MCF 10A (cell line): ENCODE measurements at regions not wholly inside any gene's neighbourhood (a gene's known extent, or its start where the extent isn't known, plus 50 kb on each side); places are given as distances from the start of the nearest gene placed in this dataset.

Experiments
- BruUV-seq: library from RNA; stranded (reverse); fragments of 400-500 nt; replicated peaks from 2 replicates; lab custom pipeline; 2021; lab: Mats Ljungman, UMichigan
- CTCF ChIA-PET: fragments of 300-600 bp; sonication (Branson Sonifier 250); formaldehyde crosslinking; extraction: SDS; loops from one replicate; lab custom pipeline; 2021; ENCODE audit warnings: antibody characterized with exemption, inconsistent platforms; lab: Yijun Ruan, JAX
- POLR2A ChIA-PET: fragments of 300-600, 350-650 bp; sonication (Branson Sonifier 250); formaldehyde crosslinking; extraction: SDS; loops from one replicate; lab custom pipeline; 2020; ENCODE audit warnings: antibody characterized with exemption, inconsistent platforms; lab: Yijun Ruan, JAX
- DNase-seq: peaks from one replicate; pipeline ENCODE4 v3.0.0-alpha.2; 2018; ENCODE audit not compliant: unreplicated experiment
- H3K27ac Mint-ChIP-seq: one replicate; pipeline ENCODE4 v1.8.0; 2022; ENCODE audit warnings: mild to moderate bottlenecking, low read depth, mixed read lengths; ENCODE audit not compliant: unreplicated experiment
- H3K27me3 Mint-ChIP-seq: one replicate; pipeline ENCODE4 v1.8.0; 2022; ENCODE audit warnings: mixed read lengths; ENCODE audit not compliant: insufficient read depth, unreplicated experiment
- H3K36me3 Mint-ChIP-seq: one replicate; pipeline ENCODE4 v1.8.0; 2022; ENCODE audit warnings: mild to moderate bottlenecking, moderate library complexity, mixed read lengths; ENCODE audit not compliant: insufficient read depth, unreplicated experiment
- H3K4me1 Mint-ChIP-seq: one replicate; pipeline ENCODE4 v1.8.0; 2022; ENCODE audit warnings: mixed read lengths; ENCODE audit not compliant: insufficient read depth, unreplicated experiment
- H3K4me3 Mint-ChIP-seq: one replicate; pipeline ENCODE4 v1.8.0; 2022; ENCODE audit warnings: mild to moderate bottlenecking, moderate library complexity, mixed read lengths; ENCODE audit not compliant: unreplicated experiment
- H3K9me3 Mint-ChIP-seq: one replicate; pipeline ENCODE4 v1.8.0; 2022; ENCODE audit warnings: mixed read lengths; ENCODE audit not compliant: unreplicated experiment
- intact Hi-C: fragments of 100-400 bp; cut with micrococcal nuclease; formaldehyde crosslinking; loops from 2 replicates; pipeline ENCODE4 v1.14.1; 2022
- TF ChIP-seq, protein P1 (sequence below): fragments of 200-600 bp; IDR thresholded peaks from one replicate; pipeline ENCODE4 v1.8.0; 2022; ENCODE audit warnings: antibody characterized with exemption, mild to moderate bottlenecking; ENCODE audit not compliant: unreplicated experiment

GRCh38 chr1:96349896-96350295 lies 371.7 kb upstream of the PTBP2 start:
- no peak overlapping the region for H3K4me3 Mint-ChIP-seq
- no peaks in the 10 kb centered on the region for H3K4me1 Mint-ChIP-seq
- TF ChIP-seq, protein P1, sequence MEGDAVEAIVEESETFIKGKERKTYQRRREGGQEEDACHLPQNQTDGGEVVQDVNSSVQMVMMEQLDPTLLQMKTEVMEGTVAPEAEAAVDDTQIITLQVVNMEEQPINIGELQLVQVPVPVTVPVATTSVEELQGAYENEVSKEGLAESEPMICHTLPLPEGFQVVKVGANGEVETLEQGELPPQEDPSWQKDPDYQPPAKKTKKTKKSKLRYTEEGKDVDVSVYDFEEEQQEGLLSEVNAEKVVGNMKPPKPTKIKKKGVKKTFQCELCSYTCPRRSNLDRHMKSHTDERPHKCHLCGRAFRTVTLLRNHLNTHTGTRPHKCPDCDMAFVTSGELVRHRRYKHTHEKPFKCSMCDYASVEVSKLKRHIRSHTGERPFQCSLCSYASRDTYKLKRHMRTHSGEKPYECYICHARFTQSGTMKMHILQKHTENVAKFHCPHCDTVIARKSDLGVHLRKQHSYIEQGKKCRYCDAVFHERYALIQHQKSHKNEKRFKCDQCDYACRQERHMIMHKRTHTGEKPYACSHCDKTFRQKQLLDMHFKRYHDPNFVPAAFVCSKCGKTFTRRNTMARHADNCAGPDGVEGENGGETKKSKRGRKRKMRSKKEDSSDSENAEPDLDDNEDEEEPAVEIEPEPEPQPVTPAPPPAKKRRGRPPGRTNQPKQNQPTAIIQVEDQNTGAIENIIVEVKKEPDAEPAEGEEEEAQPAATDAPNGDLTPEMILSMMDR = no peak
- CTCF ChIA-PET = no interaction called here
- H3K36me3 Mint-ChIP-seq = peaks cover under 1% of the 10 kb centered on the region
- H3K27ac Mint-ChIP-seq = no peak overlapping the region
- no peak for DNase-seq
- POLR2A ChIA-PET = no interaction called here
- intact Hi-C loops = no loop called here
- no TSS peak for BruUV-seq
- no peaks in the 10 kb centered on the region for H3K9me3 Mint-ChIP-seq
- no peaks in the 10 kb centered on the region for H3K27me3 Mint-ChIP-seq

DNA sequence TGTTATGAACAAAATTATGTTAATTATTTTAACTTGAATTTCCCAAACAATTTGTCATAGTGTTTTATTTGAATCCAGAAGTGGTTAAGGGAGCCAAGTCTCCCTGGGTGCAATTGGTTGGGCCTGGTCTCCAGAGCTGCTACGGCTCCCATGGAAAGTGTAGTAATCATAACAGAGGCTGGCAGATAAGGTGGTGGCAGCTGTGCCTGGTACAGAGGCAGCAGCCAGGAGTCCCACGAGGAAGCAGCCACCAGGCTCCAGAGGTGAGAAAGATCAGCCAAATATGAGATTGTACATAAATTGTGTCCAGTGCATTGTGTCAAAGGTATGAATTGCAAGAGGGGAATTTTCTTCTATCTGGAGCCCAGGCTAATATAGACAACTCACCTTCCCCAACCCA lies 368.9 kb upstream of the PTBP2 start:
- Mint-ChIP-seq H3K27me3 (no peaks in the 10 kb centered on the region), H3K4me3 (no peak overlapping the region), H3K9me3 (no peaks in the 10 kb centered on the region), H3K27ac (no peak overlapping the region), H3K36me3 (peaks cover 5% of the 10 kb centered on the region), H3K4me1 (peaks cover 10% of the 10 kb centered on the region)
- CTCF ChIA-PET = no interaction called here
- BruUV-seq = no TSS peak
- intact Hi-C loops = no loop called here
- POLR2A ChIA-PET = interaction anchor here (0.9 to 1.3 kb wide), 2 partner anchors 9 to 75 kb away, joined by 3 to 6 read pairs; no protein-coding TSS in a partner anchor
- TF ChIP-seq, protein P1 = no peak
- no peak for DNase-seq

GRCh38 chr1:96355521-96355920 lies 366.1 kb upstream of the PTBP2 start:
- intact Hi-C loops = no loop called here
- POLR2A ChIA-PET = no interaction called here
- H3K4me1 Mint-ChIP-seq = peaks cover 16% of the 10 kb centered on the region

GRCh38 chr1:96355961-96356360 lies 365.6 kb upstream of the PTBP2 start:
- no peak overlapping the region for H3K27ac Mint-ChIP-seq
- H3K4me1 Mint-ChIP-seq = peaks cover 20% of the 10 kb centered on the region
- H3K9me3 Mint-ChIP-seq = no peaks in the 10 kb centered on the region
- H3K4me3 Mint-ChIP-seq = no peak overlapping the region
- no TSS peak for BruUV-seq
- intact Hi-C loops = no loop called here
- POLR2A ChIA-PET = no interaction called here
- H3K27me3 Mint-ChIP-seq = no peaks in the 10 kb centered on the region
- CTCF ChIA-PET = interaction anchor here (1.3 kb wide), 1 partner anchor 12 kb away, joined by 7 read pairs; no protein-coding TSS in a partner anchor
- TF ChIP-seq, protein P1 = no peak
- no peak for DNase-seq
- peaks cover 5% of the 10 kb centered on the region for H3K36me3 Mint-ChIP-seq

More at GRCh38 chr1:96355521-96355920, 366.1 kb upstream of the PTBP2 start:
- TF ChIP-seq, protein P1 = no peak
- H3K27ac Mint-ChIP-seq = no peak overlapping the region
- H3K9me3 Mint-ChIP-seq = no peaks in the 10 kb centered on the region
- peaks cover 5% of the 10 kb centered on the region for H3K36me3 Mint-ChIP-seq
- DNase-seq = no peak
- H3K4me3 Mint-ChIP-seq = no peak overlapping the region
- CTCF ChIA-PET = interaction anchor here (1.3 kb wide), 1 partner anchor 12 kb away, joined by 7 read pairs; no protein-coding TSS in a partner anchor
- no TSS peak for BruUV-seq
- H3K27me3 Mint-ChIP-seq = no peaks in the 10 kb centered on the region
